ENCODE measurements at regions not wholly inside any gene's neighbourhood (a gene's known extent, or its start where the extent isn't known, plus 50 kb on each side); places are given as distances from the start of the nearest gene placed in this dataset.

DNA sequence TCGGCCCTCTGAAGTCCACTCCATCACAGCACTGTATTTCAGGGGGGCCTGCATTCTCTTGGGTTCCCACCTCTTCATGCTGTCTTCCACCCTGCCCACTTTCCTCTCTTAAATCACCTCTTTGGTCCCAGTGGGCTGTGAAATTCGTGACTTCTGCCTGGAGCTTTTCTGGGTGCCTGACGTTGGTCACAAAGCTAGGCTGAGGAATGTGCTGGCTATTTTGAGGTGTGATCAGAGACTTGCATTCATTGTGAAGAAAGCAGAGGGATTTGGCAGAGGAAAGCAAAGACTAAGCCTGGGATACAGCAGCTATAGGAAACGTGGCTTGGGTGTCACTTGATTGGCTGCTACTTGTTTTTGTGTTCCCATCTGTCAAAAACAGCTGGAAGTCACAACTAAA, 202.5 kb downstream of the SATB1 start:
- TF ChIP-seq, protein P1, sequence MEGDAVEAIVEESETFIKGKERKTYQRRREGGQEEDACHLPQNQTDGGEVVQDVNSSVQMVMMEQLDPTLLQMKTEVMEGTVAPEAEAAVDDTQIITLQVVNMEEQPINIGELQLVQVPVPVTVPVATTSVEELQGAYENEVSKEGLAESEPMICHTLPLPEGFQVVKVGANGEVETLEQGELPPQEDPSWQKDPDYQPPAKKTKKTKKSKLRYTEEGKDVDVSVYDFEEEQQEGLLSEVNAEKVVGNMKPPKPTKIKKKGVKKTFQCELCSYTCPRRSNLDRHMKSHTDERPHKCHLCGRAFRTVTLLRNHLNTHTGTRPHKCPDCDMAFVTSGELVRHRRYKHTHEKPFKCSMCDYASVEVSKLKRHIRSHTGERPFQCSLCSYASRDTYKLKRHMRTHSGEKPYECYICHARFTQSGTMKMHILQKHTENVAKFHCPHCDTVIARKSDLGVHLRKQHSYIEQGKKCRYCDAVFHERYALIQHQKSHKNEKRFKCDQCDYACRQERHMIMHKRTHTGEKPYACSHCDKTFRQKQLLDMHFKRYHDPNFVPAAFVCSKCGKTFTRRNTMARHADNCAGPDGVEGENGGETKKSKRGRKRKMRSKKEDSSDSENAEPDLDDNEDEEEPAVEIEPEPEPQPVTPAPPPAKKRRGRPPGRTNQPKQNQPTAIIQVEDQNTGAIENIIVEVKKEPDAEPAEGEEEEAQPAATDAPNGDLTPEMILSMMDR (IDR thresholded peaks at IDR 0.05) = no peak
- no peak for TF ChIP-seq POLR2AphosphoS5 (IDR thresholded peaks at IDR 0.05)

All from stomach (tissue), 4 donors.